Bronchial epithelial cell (primary cell): ENCODE measurements at regions not wholly inside any gene's neighbourhood (a gene's known extent, or its start where the extent isn't known, plus 50 kb on each side); places are given as distances from the start of the nearest gene placed in this dataset.

Source experiments
- DNase-seq: peaks from one replicate; pipeline ENCODE4 v3.0.0-alpha.2; 2010; ENCODE audit warnings: low read depth
- FAIRE-seq: peaks from 2 replicates; lab custom pipeline; 2011; peaks lifted over from hg19 to GRCh38; lab: Jason Lieb, UNC
- H3K27me3 ChIP-seq: 2 replicates; pipeline ENCODE4 v1.5.1; 2011; ENCODE audit warnings: low read length; ENCODE audit not compliant: control insufficient read depth, insufficient read depth
- H3K36me3 ChIP-seq: 2 replicates; pipeline ENCODE4 v1.5.1; 2011; ENCODE audit warnings: low read length; ENCODE audit not compliant: control insufficient read depth, insufficient read depth
- H3K4me3 ChIP-seq: 2 replicates; pipeline ENCODE4 v1.5.1; 2011; ENCODE audit warnings: mild to moderate bottlenecking, low read depth, low read length, control low read depth
- TF ChIP-seq, protein P1 (sequence below): IDR thresholded peaks from 2 replicates; pipeline ENCODE4 v1.5.1; 2011; ENCODE audit warnings: mild to moderate bottlenecking, moderate library complexity, low read length, control low read depth, inconsistent platforms; ENCODE audit not compliant: insufficient read depth, severe bottlenecking

DNA sequence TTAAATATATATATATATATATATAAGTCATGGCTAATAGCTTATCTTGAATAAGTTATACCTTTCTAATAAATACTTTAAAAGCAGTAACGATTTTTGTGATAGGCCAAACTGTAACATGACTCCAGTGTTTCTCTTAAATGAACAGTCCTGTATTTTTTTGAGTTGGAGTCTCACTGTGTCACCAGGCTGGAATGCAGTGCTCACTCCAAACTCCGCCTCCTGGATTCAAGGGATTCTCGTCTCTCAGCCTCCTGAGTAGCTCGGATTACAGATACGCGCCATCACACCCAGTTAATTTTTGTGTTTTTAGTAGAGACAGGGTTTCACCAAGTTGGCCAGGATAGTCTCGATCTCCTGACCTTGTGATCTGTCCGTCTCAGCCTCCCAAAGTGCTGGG lies 814.2 kb upstream of the SLITRK5 start:
- no peak overlapping the region for H3K4me3 ChIP-seq
- TF ChIP-seq, protein P1, sequence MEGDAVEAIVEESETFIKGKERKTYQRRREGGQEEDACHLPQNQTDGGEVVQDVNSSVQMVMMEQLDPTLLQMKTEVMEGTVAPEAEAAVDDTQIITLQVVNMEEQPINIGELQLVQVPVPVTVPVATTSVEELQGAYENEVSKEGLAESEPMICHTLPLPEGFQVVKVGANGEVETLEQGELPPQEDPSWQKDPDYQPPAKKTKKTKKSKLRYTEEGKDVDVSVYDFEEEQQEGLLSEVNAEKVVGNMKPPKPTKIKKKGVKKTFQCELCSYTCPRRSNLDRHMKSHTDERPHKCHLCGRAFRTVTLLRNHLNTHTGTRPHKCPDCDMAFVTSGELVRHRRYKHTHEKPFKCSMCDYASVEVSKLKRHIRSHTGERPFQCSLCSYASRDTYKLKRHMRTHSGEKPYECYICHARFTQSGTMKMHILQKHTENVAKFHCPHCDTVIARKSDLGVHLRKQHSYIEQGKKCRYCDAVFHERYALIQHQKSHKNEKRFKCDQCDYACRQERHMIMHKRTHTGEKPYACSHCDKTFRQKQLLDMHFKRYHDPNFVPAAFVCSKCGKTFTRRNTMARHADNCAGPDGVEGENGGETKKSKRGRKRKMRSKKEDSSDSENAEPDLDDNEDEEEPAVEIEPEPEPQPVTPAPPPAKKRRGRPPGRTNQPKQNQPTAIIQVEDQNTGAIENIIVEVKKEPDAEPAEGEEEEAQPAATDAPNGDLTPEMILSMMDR: no peak
- no peaks in the 10 kb centered on the region for H3K36me3 ChIP-seq
- peak; percentile 38 for DNase-seq
- no peaks in the 10 kb centered on the region for H3K27me3 ChIP-seq
- FAIRE-seq: no peak

- H3K27me3 ChIP-seq: no peaks in the 10 kb centered on the region
- no peak for DNase-seq
- no peaks in the 10 kb centered on the region for H3K36me3 ChIP-seq
- TF ChIP-seq, protein P1: no peak
- no peak overlapping the region for H3K4me3 ChIP-seq
- no peak for FAIRE-seq
These were observed 813.0 kb upstream of the SLITRK5 start for GRCh38 chr13:86858216-86858615.

DNA sequence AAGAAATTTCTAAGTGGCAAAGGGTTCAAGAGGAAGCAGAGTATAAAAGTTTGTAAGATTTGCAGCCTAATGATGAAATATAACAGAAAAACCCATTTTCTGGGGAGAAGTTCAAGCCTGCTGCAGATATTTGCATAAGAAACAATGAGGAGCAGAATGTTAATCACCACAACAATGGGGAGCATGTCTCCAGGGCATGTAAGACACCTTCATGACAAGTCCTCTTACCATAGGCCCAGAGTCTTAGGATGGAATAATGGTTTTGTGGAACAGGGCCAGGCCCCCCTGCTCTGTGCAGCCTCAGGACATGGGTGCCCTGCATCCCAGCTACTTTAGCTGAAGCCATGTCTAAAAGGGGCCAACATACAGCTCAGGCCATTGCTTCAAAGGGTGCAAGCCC lies 809.0 kb upstream of the SLITRK5 start:
- Histone ChIP-seq H3K36me3 (no peaks in the 10 kb centered on the region), H3K27me3 (no peaks in the 10 kb centered on the region), H3K4me3 (no peak overlapping the region)
- TF ChIP-seq, protein P1: no peak
- FAIRE-seq: no peak
- DNase-seq: no peak

DNA sequence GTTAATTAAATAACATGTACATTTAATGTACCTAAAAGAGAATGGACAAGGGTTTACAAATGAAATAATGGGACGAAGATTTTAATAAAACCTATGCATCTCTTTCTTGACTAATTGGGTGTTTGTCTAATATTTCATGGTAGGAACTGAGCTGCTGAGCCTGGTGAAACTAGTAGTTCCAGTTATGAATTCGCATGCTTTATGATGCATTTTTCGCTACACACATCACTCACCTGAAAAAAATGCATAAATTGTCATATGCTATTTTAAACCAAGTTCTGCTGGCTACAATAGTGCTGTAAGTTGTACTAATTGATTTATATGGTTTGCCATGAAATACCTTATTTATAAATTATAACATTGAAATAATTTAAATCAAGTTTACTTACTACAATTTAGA lies 806.8 kb upstream of the SLITRK5 start:
- no peak for FAIRE-seq

GRCh38 chr13:86870444-86870843 lies 800.7 kb upstream of the SLITRK5 start:
- peak; percentile 13 for DNase-seq
- no peak for FAIRE-seq
- TF ChIP-seq, protein P1: peak; percentile 32

More for the DNA sequence above, 806.8 kb upstream of the SLITRK5 start:
- TF ChIP-seq, protein P1: no peak
- Histone ChIP-seq H3K36me3 (no peaks in the 10 kb centered on the region), H3K4me3 (no peak overlapping the region), H3K27me3 (no peaks in the 10 kb centered on the region)
- peak; percentile 20 for DNase-seq

GRCh38 chr13:86877441-86877840 lies 793.7 kb upstream of the SLITRK5 start:
- TF ChIP-seq, protein P1: no peak
- no peak for FAIRE-seq
- Histone ChIP-seq H3K36me3 (no peaks in the 10 kb centered on the region), H3K4me3 (no peak overlapping the region), H3K27me3 (no peaks in the 10 kb centered on the region)
- DNase-seq: no peak

More at GRCh38 chr13:86870444-86870843, 800.7 kb upstream of the SLITRK5 start:
- Histone ChIP-seq H3K36me3 (no peaks in the 10 kb centered on the region), H3K27me3 (no peaks in the 10 kb centered on the region), H3K4me3 (no peak overlapping the region)
